GM06990 (cell line): ENCODE measurements at regions not wholly inside any gene's neighbourhood (a gene's known extent, or its start where the extent isn't known, plus 50 kb on each side); places are given as distances from the start of the nearest gene placed in this dataset.

Experiments
- DNase-seq: peaks from one replicate; pipeline ENCODE4 v3.0.0-alpha.2; 2011; ENCODE audit not compliant: insufficient read length; ENCODE audit errors: extremely low read depth
- H3K27me3 ChIP-seq: replicated peaks from 2 replicates; pipeline ENCODE4 v1.6.0; 2011; ENCODE audit warnings: low read length; ENCODE audit not compliant: control insufficient read depth, insufficient read depth
- H3K36me3 ChIP-seq: 2 replicates; pipeline ENCODE4 v1.5.1; 2011; ENCODE audit warnings: low read length; ENCODE audit not compliant: control insufficient read depth, insufficient read depth
- H3K4me3 ChIP-seq: replicated peaks from 2 replicates; pipeline ENCODE4 v1.5.1; 2011; ENCODE audit warnings: low read depth, mild to moderate bottlenecking, control low read depth, low read length
- CTCF ChIP-seq: IDR thresholded peaks from 2 replicates; pipeline ENCODE4 v1.5.1; 2011; ENCODE audit warnings: low read length, control low read depth, mild to moderate bottlenecking, inconsistent platforms; ENCODE audit not compliant: insufficient read depth, poor library complexity, severe bottlenecking

- Histone ChIP-seq H3K27me3 (no peaks in the 10 kb centered on the region), H3K4me3 (no peak overlapping the region), H3K36me3 (no peaks in the 10 kb centered on the region)
- no peak for DNase-seq
- no peak for TF ChIP-seq CTCF
Observed at GRCh38 chr10:59508296-59508695, 145.9 kb upstream of the FAM13C start.

GRCh38 chr10:59505926-59506325, 143.6 kb upstream of the FAM13C start:
- no peaks in the 10 kb centered on the region for H3K27me3 ChIP-seq
- DNase-seq = no peak
- TF ChIP-seq CTCF = no peak
- no peaks in the 10 kb centered on the region for H3K36me3 ChIP-seq
- H3K4me3 ChIP-seq = no peak overlapping the region

- Histone ChIP-seq H3K4me3 (no peak overlapping the region), H3K27me3 (no peaks in the 10 kb centered on the region), H3K36me3 (no peaks in the 10 kb centered on the region)
- no peak for TF ChIP-seq CTCF
- no peak for DNase-seq
Observed at GRCh38 chr10:59499460-59499859, 137.1 kb upstream of the FAM13C start.

- DNase-seq = no peak
- Histone ChIP-seq H3K27me3 (no peaks in the 10 kb centered on the region), H3K36me3 (no peaks in the 10 kb centered on the region), H3K4me3 (no peak overlapping the region)
- no peak for TF ChIP-seq CTCF
Observed at GRCh38 chr10:59493017-59493416, 130.7 kb upstream of the FAM13C start.

- DNase-seq = no peak
- TF ChIP-seq CTCF = no peak
- H3K4me3 ChIP-seq = no peak overlapping the region
- H3K36me3 ChIP-seq = no peaks in the 10 kb centered on the region
- H3K27me3 ChIP-seq = no peaks in the 10 kb centered on the region; the same call in 1 of the 2 replicates
Observed at GRCh38 chr10:59479426-59479825, 117.1 kb upstream of the FAM13C start.

- Histone ChIP-seq H3K36me3 (no peaks in the 10 kb centered on the region), H3K4me3 (no peak overlapping the region), H3K27me3 (no peaks in the 10 kb centered on the region)
- no peak for TF ChIP-seq CTCF
- no peak for DNase-seq
Observed at GRCh38 chr10:59470570-59470969, 108.2 kb upstream of the FAM13C start.
